Ectodermal cell (in vitro differentiated cells): ENCODE measurements at regions not wholly inside any gene's neighbourhood (a gene's known extent, or its start where the extent isn't known, plus 50 kb on each side); places are given as distances from the start of the nearest gene placed in this dataset.

Experiments
- H3K27ac ChIP-seq: 2 replicates; pipeline ENCODE4 v1.7.0; 2013; ENCODE audit warnings: mild to moderate bottlenecking, low read depth, low read length; ENCODE audit not compliant: insufficient read depth, poor library complexity, severe bottlenecking
- H3K27me3 ChIP-seq: 2 replicates; pipeline ENCODE4 v1.7.0; 2013; ENCODE audit warnings: mild to moderate bottlenecking, low read length; ENCODE audit not compliant: insufficient read depth, control insufficient read depth, poor library complexity, severe bottlenecking
- H3K36me3 ChIP-seq: one replicate; pipeline ENCODE4 v1.7.0; 2013; ENCODE audit warnings: low read length; ENCODE audit not compliant: control insufficient read depth, insufficient read depth
- H3K4me1 ChIP-seq: one replicate; pipeline ENCODE4 v1.7.0; 2013; ENCODE audit warnings: low read length; ENCODE audit not compliant: control insufficient read depth, insufficient read depth
- H3K4me3 ChIP-seq: 2 replicates; pipeline ENCODE4 v1.7.0; 2013; ENCODE audit warnings: low read depth, low read length, control low read depth; ENCODE audit not compliant: insufficient read depth
- H3K9me3 ChIP-seq: 2 replicates; pipeline ENCODE4 v1.7.0; 2013; ENCODE audit warnings: mild to moderate bottlenecking, low read length, moderate library complexity; ENCODE audit not compliant: control insufficient read depth
- WGBS, 2 experiments: methylation state at CpG; one replicate each; pipeline ENCODE4 v1.1.7; 2013; ENCODE audit warnings: missing lambda C conversion rate in 2 of 2; 5-methylcytosine and 5-hydroxymethylcytosine counted together

GRCh38 chr12:92302041-92302829, 156.6 kb upstream of the BTG1 start:
- Histone ChIP-seq H3K9me3 (no peaks in the 10 kb centered on the region), H3K27ac (no peak overlapping the region), H3K36me3 (no peaks in the 10 kb centered on the region), H3K27me3 (no peaks in the 10 kb centered on the region), H3K4me1 (peaks cover 6% of the 10 kb centered on the region), H3K4me3 (no peak overlapping the region)
- WGBS, 2 experiments, result 97% methylated on average over 4 of the region's 4 CpGs

GRCh38 chr12:92301356-92301755, 155.7 kb upstream of the BTG1 start:
- 100% methylated on average over 1 of the region's 1 CpG for WGBS, 2 experiments
- Histone ChIP-seq H3K4me1 (peaks cover 6% of the 10 kb centered on the region), H3K4me3 (no peak overlapping the region)

GRCh38 chr12:92300777-92301176, 155.1 kb upstream of the BTG1 start:
- no CpG with 5 or more reads among the region's 2 CpGs for WGBS, 2 experiments

More at GRCh38 chr12:92301356-92301755, 155.7 kb upstream of the BTG1 start:
- H3K36me3 ChIP-seq, result no peaks in the 10 kb centered on the region
- H3K27ac ChIP-seq, result no peak overlapping the region
- H3K27me3 ChIP-seq, result no peaks in the 10 kb centered on the region
- H3K9me3 ChIP-seq, result no peaks in the 10 kb centered on the region

GRCh38 chr12:92299744-92300143, 154.1 kb upstream of the BTG1 start:
- H3K4me3 ChIP-seq, result no peak overlapping the region
- no peaks in the 10 kb centered on the region for H3K27me3 ChIP-seq
- no peaks in the 10 kb centered on the region for H3K4me1 ChIP-seq
- H3K9me3 ChIP-seq, result no peaks in the 10 kb centered on the region
- no peak overlapping the region for H3K27ac ChIP-seq
- WGBS, 2 experiments, result 74 to 82% methylated on average over 3 of the region's 3 CpGs
- H3K36me3 ChIP-seq, result no peaks in the 10 kb centered on the region

More at GRCh38 chr12:92300777-92301176, 155.1 kb upstream of the BTG1 start:
- H3K27me3 ChIP-seq, result no peaks in the 10 kb centered on the region
- H3K36me3 ChIP-seq, result no peaks in the 10 kb centered on the region
- H3K27ac ChIP-seq, result no peak overlapping the region
- no peak overlapping the region for H3K4me3 ChIP-seq
- peaks cover 6% of the 10 kb centered on the region for H3K4me1 ChIP-seq
- H3K9me3 ChIP-seq, result no peaks in the 10 kb centered on the region

GRCh38 chr12:92299344-92299743, 153.7 kb upstream of the BTG1 start:
- no peak overlapping the region for H3K4me3 ChIP-seq
- H3K27me3 ChIP-seq, result no peaks in the 10 kb centered on the region
- no peaks in the 10 kb centered on the region for H3K9me3 ChIP-seq
- H3K4me1 ChIP-seq, result no peaks in the 10 kb centered on the region
- H3K27ac ChIP-seq, result no peak overlapping the region
- WGBS, 2 experiments, result 93 to 94% methylated on average over 2 of the region's 2 CpGs
- H3K36me3 ChIP-seq, result no peaks in the 10 kb centered on the region

GRCh38 chr12:92297932-92298696, 152.5 kb upstream of the BTG1 start:
- 92 to 95% methylated on average over 8 of the region's 8 CpGs for WGBS, 2 experiments
- no peaks in the 10 kb centered on the region for H3K36me3 ChIP-seq
- no peaks in the 10 kb centered on the region for H3K27me3 ChIP-seq
- no peak overlapping the region for H3K27ac ChIP-seq
- H3K4me1 ChIP-seq, result no peaks in the 10 kb centered on the region
- no peaks in the 10 kb centered on the region for H3K9me3 ChIP-seq
- no peak overlapping the region for H3K4me3 ChIP-seq

- Histone ChIP-seq H3K27ac (no peak overlapping the region), H3K4me1 (no peaks in the 10 kb centered on the region), H3K4me3 (no peak overlapping the region), H3K36me3 (no peaks in the 10 kb centered on the region), H3K9me3 (no peaks in the 10 kb centered on the region), H3K27me3 (no peaks in the 10 kb centered on the region)
- WGBS, 2 experiments, result 93 to 97% methylated on average over 4 of the region's 4 CpGs
Observed at GRCh38 chr12:92297405-92297804, 151.8 kb upstream of the BTG1 start.

GRCh38 chr12:92295523-92295922, 149.9 kb upstream of the BTG1 start:
- H3K36me3 ChIP-seq, result no peaks in the 10 kb centered on the region
- no peaks in the 10 kb centered on the region for H3K9me3 ChIP-seq
- H3K4me3 ChIP-seq, result no peak overlapping the region
- WGBS, 2 experiments, result 92 to 96% methylated on average over 3 of the region's 3 CpGs
- no peaks in the 10 kb centered on the region for H3K4me1 ChIP-seq
- no peak overlapping the region for H3K27ac ChIP-seq
- H3K27me3 ChIP-seq, result no peaks in the 10 kb centered on the region

GRCh38 chr12:92294676-92295440, 149.2 kb upstream of the BTG1 start:
- Histone ChIP-seq H3K36me3 (no peaks in the 10 kb centered on the region), H3K9me3 (no peaks in the 10 kb centered on the region), H3K4me3 (no peak overlapping the region), H3K4me1 (no peaks in the 10 kb centered on the region), H3K27me3 (no peaks in the 10 kb centered on the region), H3K27ac (no peak overlapping the region)
- 83 to 87% methylated on average over 4 of the region's 4 CpGs for WGBS, 2 experiments

- no peaks in the 10 kb centered on the region for H3K4me1 ChIP-seq
- H3K27me3 ChIP-seq, result no peaks in the 10 kb centered on the region
- no peak overlapping the region for H3K4me3 ChIP-seq
- WGBS, 2 experiments, result 92 to 93% methylated on average over 4 of the region's 4 CpGs
- H3K9me3 ChIP-seq, result no peaks in the 10 kb centered on the region
- no peaks in the 10 kb centered on the region for H3K36me3 ChIP-seq
- no peak overlapping the region for H3K27ac ChIP-seq
Observed at GRCh38 chr12:92292016-92292415, 146.4 kb upstream of the BTG1 start.
